ENCODE measurements at regions not wholly inside any gene's neighbourhood (a gene's known extent, or its start where the extent isn't known, plus 50 kb on each side); places are given as distances from the start of the nearest gene placed in this dataset.

DNA sequence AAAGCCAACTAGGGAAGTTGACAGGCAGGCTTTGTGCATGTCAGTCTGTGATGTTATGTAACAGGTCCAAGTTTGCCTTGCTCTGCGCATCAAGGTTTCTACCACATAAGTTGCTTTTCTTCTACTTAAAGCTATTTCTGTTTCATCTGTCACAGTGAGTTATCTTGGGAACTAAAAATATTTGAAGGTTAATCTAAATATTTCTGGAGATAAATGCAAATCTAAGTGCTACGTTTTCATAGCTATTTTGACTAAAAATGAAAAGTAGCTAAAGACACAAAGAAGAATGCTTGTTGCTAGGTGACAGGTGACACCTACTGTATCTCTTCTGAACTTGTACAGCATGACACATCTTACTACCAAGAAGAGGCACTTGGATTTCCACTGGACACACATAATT lies 135.6 kb downstream of the KLF12 start:
- Histone ChIP-seq H3K4me3 (ENCODE audit: low read length) (no peak overlapping the region), H3K27me3 (ENCODE audit: control insufficient read depth, insufficient read depth, low read length) (no peaks in the 10 kb centered on the region), H3K27ac (ENCODE audit: low read length) (no peak overlapping the region), H3K9me3 (ENCODE audit: control insufficient read depth, low read depth, low read length) (no peaks in the 10 kb centered on the region), H3K9ac (ENCODE audit: low read length) (no peak overlapping the region), H3K4me1 (ENCODE audit: control insufficient read depth, low read depth, low read length) (peaks cover 8% of the 10 kb centered on the region), H3K36me3 (ENCODE audit: control insufficient read depth, low read depth, low read length) (no peaks in the 10 kb centered on the region)

GRCh38 chr13:73997964-73998363 lies 136.2 kb downstream of the KLF12 start:
- Histone ChIP-seq H3K9me3 (ENCODE audit: control insufficient read depth, low read depth, low read length) (no peaks in the 10 kb centered on the region), H3K4me3 (ENCODE audit: low read length) (no peak overlapping the region), H3K36me3 (ENCODE audit: control insufficient read depth, low read depth, low read length) (no peaks in the 10 kb centered on the region), H3K27me3 (ENCODE audit: control insufficient read depth, insufficient read depth, low read length) (no peaks in the 10 kb centered on the region), H3K4me1 (ENCODE audit: control insufficient read depth, low read depth, low read length) (peaks cover 11% of the 10 kb centered on the region), H3K9ac (ENCODE audit: low read length) (no peak overlapping the region), H3K27ac (ENCODE audit: low read length) (no peak overlapping the region)

- Histone ChIP-seq H3K27me3 (ENCODE audit: control insufficient read depth, insufficient read depth, low read length) (no peaks in the 10 kb centered on the region), H3K36me3 (ENCODE audit: control insufficient read depth, low read depth, low read length) (no peaks in the 10 kb centered on the region), H3K4me1 (ENCODE audit: control insufficient read depth, low read depth, low read length) (peaks cover 11% of the 10 kb centered on the region), H3K9me3 (ENCODE audit: control insufficient read depth, low read depth, low read length) (no peaks in the 10 kb centered on the region), H3K4me3 (ENCODE audit: low read length) (no peak overlapping the region), H3K27ac (ENCODE audit: low read length) (no peak overlapping the region), H3K9ac (ENCODE audit: low read length) (no peak overlapping the region)
Measured at GRCh38 chr13:73996569-73996968, 137.6 kb downstream of the KLF12 start.

- H3K4me1 ChIP-seq (ENCODE audit: control insufficient read depth, low read depth, low read length) = peaks cover 11% of the 10 kb centered on the region
- H3K36me3 ChIP-seq (ENCODE audit: control insufficient read depth, low read depth, low read length) = no peaks in the 10 kb centered on the region
- H3K9ac ChIP-seq (ENCODE audit: low read length) = no peak overlapping the region
- H3K4me3 ChIP-seq (ENCODE audit: low read length) = no peak overlapping the region
- H3K9me3 ChIP-seq (ENCODE audit: control insufficient read depth, low read depth, low read length) = no peaks in the 10 kb centered on the region
- no peaks in the 10 kb centered on the region for H3K27me3 ChIP-seq (ENCODE audit: control insufficient read depth, insufficient read depth, low read length)
- no peak overlapping the region for H3K27ac ChIP-seq (ENCODE audit: low read length)
Measured at GRCh38 chr13:73995736-73996135, 138.5 kb downstream of the KLF12 start.

DNA sequence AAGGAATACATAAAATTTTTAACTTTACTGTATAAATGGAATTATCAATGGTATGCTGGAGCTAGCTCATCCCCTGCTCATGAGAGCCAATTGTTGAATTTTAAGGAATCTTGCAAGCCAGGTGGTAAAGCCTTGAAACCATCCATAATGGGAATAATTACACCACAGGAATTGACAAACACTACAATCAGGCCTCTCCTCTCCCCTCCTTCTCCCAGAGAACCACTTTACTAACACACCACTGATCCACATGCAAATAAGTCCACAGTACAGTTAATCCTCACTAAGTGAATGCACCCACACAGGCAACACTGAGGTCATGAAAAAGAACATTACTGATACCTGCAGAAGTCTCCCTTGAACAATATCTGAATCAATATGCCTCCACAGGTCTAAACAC lies 140.5 kb downstream of the KLF12 start:
- Histone ChIP-seq H3K4me3 (ENCODE audit: low read length) (no peak overlapping the region), H3K27me3 (ENCODE audit: control insufficient read depth, insufficient read depth, low read length) (no peaks in the 10 kb centered on the region), H3K9ac (ENCODE audit: low read length) (no peak overlapping the region), H3K27ac (ENCODE audit: low read length) (no peak overlapping the region), H3K9me3 (ENCODE audit: control insufficient read depth, low read depth, low read length) (no peaks in the 10 kb centered on the region), H3K4me1 (ENCODE audit: control insufficient read depth, low read depth, low read length) (peaks cover 11% of the 10 kb centered on the region), H3K36me3 (ENCODE audit: control insufficient read depth, low read depth, low read length) (no peaks in the 10 kb centered on the region)

DNA sequence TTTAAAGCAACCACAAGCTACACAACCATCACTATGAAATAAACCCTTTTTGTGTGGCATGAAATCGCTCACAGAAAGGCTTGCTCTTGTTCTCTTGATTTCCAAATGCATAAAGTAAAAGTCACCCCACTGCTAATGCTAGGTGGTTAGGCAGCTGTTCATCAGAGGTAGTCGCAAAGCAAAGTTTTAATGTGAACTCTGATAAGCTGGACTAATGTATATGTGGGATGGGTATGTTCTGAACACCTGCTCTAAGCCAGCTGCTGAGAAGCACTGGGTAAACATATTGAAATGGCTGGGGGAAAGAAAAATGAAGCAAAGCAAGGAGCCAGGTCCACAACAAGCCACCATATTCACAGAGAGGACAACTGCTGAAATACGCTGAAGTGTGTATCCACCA lies 142.3 kb downstream of the KLF12 start:
- Histone ChIP-seq H3K4me1 (ENCODE audit: control insufficient read depth, low read depth, low read length) (peaks cover 11% of the 10 kb centered on the region), H3K36me3 (ENCODE audit: control insufficient read depth, low read depth, low read length) (no peaks in the 10 kb centered on the region), H3K9me3 (ENCODE audit: control insufficient read depth, low read depth, low read length) (no peaks in the 10 kb centered on the region), H3K27ac (ENCODE audit: low read length) (no peak overlapping the region), H3K27me3 (ENCODE audit: control insufficient read depth, insufficient read depth, low read length) (no peaks in the 10 kb centered on the region), H3K4me3 (ENCODE audit: low read length) (no peak overlapping the region), H3K9ac (ENCODE audit: low read length) (no peak overlapping the region)

DNA sequence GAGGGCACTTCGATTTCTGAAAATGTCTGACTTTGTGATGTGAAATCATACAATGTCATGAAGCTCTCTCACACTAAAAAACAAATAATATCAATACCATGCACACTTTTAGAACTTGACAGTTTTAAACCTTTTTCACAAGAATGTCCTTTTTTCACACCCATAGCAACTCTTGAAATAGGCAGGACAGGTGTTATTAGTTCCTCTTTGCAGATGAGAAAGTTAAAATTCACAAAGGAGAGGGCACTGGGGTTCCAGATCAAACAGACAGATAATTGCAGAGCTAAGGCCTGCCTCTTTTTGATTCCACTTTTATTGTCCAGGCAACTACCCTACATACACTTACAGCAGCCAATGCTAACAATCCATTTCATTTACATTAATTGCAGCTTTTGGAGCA lies 142.8 kb downstream of the KLF12 start:
- Histone ChIP-seq H3K27ac (ENCODE audit: low read length) (no peak overlapping the region), H3K9ac (ENCODE audit: low read length) (no peak overlapping the region), H3K4me1 (ENCODE audit: control insufficient read depth, low read depth, low read length) (peaks cover 11% of the 10 kb centered on the region), H3K9me3 (ENCODE audit: control insufficient read depth, low read depth, low read length) (no peaks in the 10 kb centered on the region), H3K27me3 (ENCODE audit: control insufficient read depth, insufficient read depth, low read length) (no peaks in the 10 kb centered on the region), H3K36me3 (ENCODE audit: control insufficient read depth, low read depth, low read length) (no peaks in the 10 kb centered on the region), H3K4me3 (ENCODE audit: low read length) (no peak overlapping the region)

DNA sequence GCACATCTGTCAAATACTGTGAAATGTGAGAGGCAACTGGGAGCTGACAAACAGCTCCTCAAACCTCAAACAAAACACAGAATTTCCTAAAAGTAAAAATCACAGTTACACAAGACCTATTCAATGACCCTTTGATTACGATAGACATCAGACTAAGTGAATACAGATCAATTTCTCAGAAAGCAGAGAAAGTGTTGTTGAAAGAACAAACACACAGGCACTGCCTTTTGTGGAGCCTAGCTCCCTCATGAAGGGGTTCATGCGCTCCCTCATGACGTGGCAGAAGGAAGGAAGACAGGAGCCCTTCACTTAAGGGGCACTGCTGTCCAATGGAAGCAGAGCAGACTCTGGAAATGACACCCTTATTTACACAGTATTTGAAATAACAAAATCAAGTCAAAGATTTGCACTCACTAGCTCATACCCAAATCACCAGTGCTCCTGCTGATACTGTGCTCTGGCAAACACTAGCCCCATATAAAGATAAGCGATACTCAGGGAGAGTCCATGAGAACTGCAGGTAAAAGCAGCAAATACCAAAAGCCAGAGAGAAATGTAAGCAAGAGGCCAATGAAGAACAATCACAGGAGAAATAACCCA lies 144.9 kb downstream of the KLF12 start:
- Histone ChIP-seq H3K4me3 (ENCODE audit: low read length) (no peak overlapping the region), H3K27ac (ENCODE audit: low read length) (no peak overlapping the region)

DNA sequence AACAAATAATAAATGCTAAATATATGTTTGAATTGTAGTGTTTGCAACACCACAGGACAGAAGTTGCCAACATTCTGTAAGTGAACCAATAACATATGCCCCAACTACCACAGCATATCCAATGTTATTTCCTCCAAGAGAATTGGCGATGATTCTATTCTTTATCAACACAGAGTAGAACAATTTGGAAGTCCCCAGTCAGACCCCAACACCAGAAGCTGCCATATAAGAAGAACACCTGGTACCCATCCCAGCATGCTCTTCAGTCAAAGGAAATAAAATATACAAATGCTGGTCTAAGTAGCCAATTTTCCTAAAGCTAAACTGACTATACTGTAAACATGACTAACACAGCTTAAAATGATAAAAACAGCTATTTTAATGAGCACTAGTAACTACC lies 145.7 kb downstream of the KLF12 start:
- H3K27me3 ChIP-seq (ENCODE audit: control insufficient read depth, insufficient read depth, low read length) = no peaks in the 10 kb centered on the region
- peaks cover under 1% of the 10 kb centered on the region for H3K4me1 ChIP-seq (ENCODE audit: control insufficient read depth, low read depth, low read length)
- no peak overlapping the region for H3K27ac ChIP-seq (ENCODE audit: low read length)
- no peaks in the 10 kb centered on the region for H3K36me3 ChIP-seq (ENCODE audit: control insufficient read depth, low read depth, low read length)
- H3K4me3 ChIP-seq (ENCODE audit: low read length) = no peak overlapping the region
- no peaks in the 10 kb centered on the region for H3K9me3 ChIP-seq (ENCODE audit: control insufficient read depth, low read depth, low read length)
- no peak overlapping the region for H3K9ac ChIP-seq (ENCODE audit: low read length)

More for the DNA sequence above, 144.9 kb downstream of the KLF12 start:
- peaks cover 5% of the 10 kb centered on the region for H3K4me1 ChIP-seq (ENCODE audit: control insufficient read depth, low read depth, low read length)
- H3K9ac ChIP-seq (ENCODE audit: low read length) = no peak overlapping the region
- H3K9me3 ChIP-seq (ENCODE audit: control insufficient read depth, low read depth, low read length) = no peaks in the 10 kb centered on the region
- no peaks in the 10 kb centered on the region for H3K36me3 ChIP-seq (ENCODE audit: control insufficient read depth, low read depth, low read length)
- H3K27me3 ChIP-seq (ENCODE audit: control insufficient read depth, insufficient read depth, low read length) = no peaks in the 10 kb centered on the region

DNA sequence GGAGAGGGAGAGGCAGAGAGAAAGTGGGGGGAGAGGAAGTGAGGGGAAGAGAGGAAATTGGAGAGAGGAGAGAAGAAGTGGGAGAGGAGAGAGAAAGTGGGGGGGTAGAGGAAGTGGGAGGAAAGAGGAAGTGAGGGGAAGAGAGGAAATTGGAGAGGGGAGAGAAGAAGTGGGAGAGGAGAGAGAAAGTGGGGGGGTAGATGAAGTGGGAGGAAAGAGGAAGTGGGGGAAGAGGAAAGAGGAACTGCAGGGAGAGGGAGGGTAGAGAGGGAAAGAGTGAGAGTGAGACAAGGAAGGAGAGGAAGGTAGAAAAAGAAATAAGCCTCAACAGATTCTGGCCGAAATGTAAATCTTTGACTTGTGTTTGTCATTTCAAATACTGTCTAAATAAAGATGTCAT lies 146.6 kb downstream of the KLF12 start:
- H3K4me3 ChIP-seq (ENCODE audit: low read length) = no peak overlapping the region
- no peak overlapping the region for H3K9ac ChIP-seq (ENCODE audit: low read length)
- no peaks in the 10 kb centered on the region for H3K36me3 ChIP-seq (ENCODE audit: control insufficient read depth, low read depth, low read length)
- no peak overlapping the region for H3K27ac ChIP-seq (ENCODE audit: low read length)
- no peaks in the 10 kb centered on the region for H3K9me3 ChIP-seq (ENCODE audit: control insufficient read depth, low read depth, low read length)
- no peaks in the 10 kb centered on the region for H3K27me3 ChIP-seq (ENCODE audit: control insufficient read depth, insufficient read depth, low read length)
- no peaks in the 10 kb centered on the region for H3K4me1 ChIP-seq (ENCODE audit: control insufficient read depth, low read depth, low read length)

GRCh38 chr13:73985783-73986182 lies 148.4 kb downstream of the KLF12 start:
- H3K27ac ChIP-seq (ENCODE audit: low read length) = no peak overlapping the region

GRCh38 chr13:73984949-73985691 lies 149.1 kb downstream of the KLF12 start:
- H3K4me1 ChIP-seq (ENCODE audit: control insufficient read depth, low read depth, low read length) = peaks cover 7% of the 10 kb centered on the region
- no peaks in the 10 kb centered on the region for H3K36me3 ChIP-seq (ENCODE audit: control insufficient read depth, low read depth, low read length)
- H3K4me3 ChIP-seq (ENCODE audit: low read length) = no peak overlapping the region
- no peak overlapping the region for H3K27ac ChIP-seq (ENCODE audit: low read length)
- no peaks in the 10 kb centered on the region for H3K27me3 ChIP-seq (ENCODE audit: control insufficient read depth, insufficient read depth, low read length)
- no peaks in the 10 kb centered on the region for H3K9me3 ChIP-seq (ENCODE audit: control insufficient read depth, low read depth, low read length)
- no peak overlapping the region for H3K9ac ChIP-seq (ENCODE audit: low read length)

More at GRCh38 chr13:73985783-73986182, 148.4 kb downstream of the KLF12 start:
- H3K4me1 ChIP-seq (ENCODE audit: control insufficient read depth, low read depth, low read length) = peaks cover 7% of the 10 kb centered on the region
- no peaks in the 10 kb centered on the region for H3K9me3 ChIP-seq (ENCODE audit: control insufficient read depth, low read depth, low read length)
- no peaks in the 10 kb centered on the region for H3K27me3 ChIP-seq (ENCODE audit: control insufficient read depth, insufficient read depth, low read length)
- no peaks in the 10 kb centered on the region for H3K36me3 ChIP-seq (ENCODE audit: control insufficient read depth, low read depth, low read length)
- no peak overlapping the region for H3K9ac ChIP-seq (ENCODE audit: low read length)
- H3K4me3 ChIP-seq (ENCODE audit: low read length) = no peak overlapping the region

Data from iPS-18a (cell line).